Coronary artery (tissue), 2 donors: ENCODE measurements at regions not wholly inside any gene's neighbourhood (a gene's known extent, or its start where the extent isn't known, plus 50 kb on each side); places are given as distances from the start of the nearest gene placed in this dataset.

Experiments
- DNase-seq: peaks from one replicate; pipeline ENCODE4 v3.0.0-alpha.2; 2017; ENCODE audit warnings: low spot score
- H3K27ac ChIP-seq, 2 donors: fragments of 200-600 bp; sonication (generic); one replicate each; pipeline ENCODE4 v1.5.1; 2016 to 2019
- H3K4me3 ChIP-seq: fragments of 200-600 bp; sonication (generic); 2 replicates; pipeline ENCODE4 v1.5.1; 2016; ENCODE audit warnings: mild to moderate bottlenecking, moderate library complexity
- CTCF ChIP-seq: fragments of 200-600 bp; sonication (generic); IDR thresholded peaks from one replicate; pipeline ENCODE4 v1.5.1; 2019; ENCODE audit warnings: antibody characterized with exemption

- no peak for TF ChIP-seq CTCF
- Histone ChIP-seq H3K4me3 (no peak overlapping the region), H3K27ac (no peak overlapping the region)
- DNase-seq: no peak
Measured at GRCh38 chr6:132244744-132245143, 156.5 kb downstream of the MOXD1 start.

- Histone ChIP-seq H3K27ac (no peak overlapping the region), H3K4me3 (no peak overlapping the region)
- no peak for DNase-seq
- no peak for TF ChIP-seq CTCF
Measured at GRCh38 chr6:132236744-132237143, 164.5 kb downstream of the MOXD1 start.

DNA sequence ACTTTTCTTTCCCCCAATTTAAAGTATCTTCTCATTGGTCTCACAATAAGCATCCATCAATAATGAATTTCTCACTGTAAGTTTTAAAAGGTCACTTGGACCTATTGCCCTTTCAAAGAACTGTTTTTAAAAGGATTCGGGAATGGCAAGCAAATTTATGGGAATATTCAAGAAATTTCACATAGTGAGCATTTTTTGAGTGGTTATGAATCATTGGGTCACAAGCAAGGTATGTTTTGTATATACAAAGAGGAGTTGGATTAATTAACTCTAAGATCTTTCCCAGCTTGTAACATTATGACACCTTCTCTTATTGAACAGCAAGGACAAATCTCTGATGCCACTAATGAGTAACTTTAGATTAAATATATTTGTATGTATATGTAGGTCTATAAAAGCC, 165.0 kb downstream of the MOXD1 start:
- no peak for TF ChIP-seq CTCF
- no peak for DNase-seq
- Histone ChIP-seq H3K4me3 (no peak overlapping the region), H3K27ac (no peak overlapping the region)

- no peak overlapping the region for H3K4me3 ChIP-seq
- H3K27ac ChIP-seq: no peak overlapping the region
- DNase-seq: no peak
- no peak for TF ChIP-seq CTCF
Measured at GRCh38 chr6:132235596-132236280, 165.5 kb downstream of the MOXD1 start.

GRCh38 chr6:132234356-132234755, 166.9 kb downstream of the MOXD1 start:
- TF ChIP-seq CTCF: no peak
- no peak overlapping the region for H3K27ac ChIP-seq
- no peak overlapping the region for H3K4me3 ChIP-seq
- DNase-seq: no peak

DNA sequence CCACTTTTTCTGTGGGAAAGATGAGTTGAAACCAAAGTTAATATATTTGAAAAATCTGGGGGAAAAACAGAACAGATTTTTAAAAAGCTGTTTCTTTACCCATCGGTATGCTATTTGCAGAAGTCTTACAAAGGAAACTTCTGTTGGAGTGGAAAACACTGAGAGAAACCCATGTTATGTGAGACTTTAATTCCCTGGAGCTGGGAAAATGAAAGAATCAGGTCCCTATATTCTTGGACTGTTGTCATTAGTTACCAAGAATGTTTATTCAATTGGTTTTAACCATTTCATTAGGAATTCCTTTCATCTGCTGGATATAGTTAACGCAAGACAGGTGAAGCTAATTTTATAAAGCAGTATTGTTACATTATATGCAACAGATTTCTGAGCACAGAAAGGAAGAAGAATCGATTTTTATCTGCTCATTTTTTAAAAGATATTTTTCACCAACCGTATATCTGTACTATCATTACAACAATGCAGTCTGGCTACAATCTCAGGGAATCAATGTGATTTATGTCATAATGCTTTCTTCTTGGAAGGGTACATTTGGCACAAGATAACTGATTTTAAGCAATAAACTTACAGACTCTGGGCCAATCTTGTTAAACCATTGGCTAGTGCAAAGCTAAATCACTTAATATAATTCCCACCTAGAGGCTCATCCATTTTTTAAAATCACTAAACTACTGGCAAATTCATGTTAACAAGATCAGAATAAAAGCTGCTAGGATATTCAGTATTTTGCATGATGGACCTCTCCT, 170.0 kb downstream of the MOXD1 start:
- Histone ChIP-seq H3K4me3 (no peak overlapping the region), H3K27ac (no peak overlapping the region)
- TF ChIP-seq CTCF: no peak
- no peak for DNase-seq

DNA sequence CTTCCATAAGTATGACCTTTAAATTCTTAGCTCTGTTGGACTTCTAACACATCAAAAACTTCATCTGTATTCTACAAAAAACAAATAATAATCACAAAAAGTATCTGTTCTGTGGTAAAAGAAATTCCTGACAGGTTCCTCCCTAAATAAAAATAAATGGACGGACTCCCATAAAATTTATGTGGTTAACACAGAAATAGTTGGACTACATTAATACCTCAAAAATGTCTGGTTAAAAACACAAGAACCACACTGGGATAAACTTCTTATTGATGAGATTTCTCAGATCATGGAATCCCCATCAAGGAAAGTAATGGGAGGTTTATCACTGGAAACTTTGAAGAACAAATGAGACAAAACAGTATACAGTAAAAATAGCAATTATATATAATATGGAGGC, 172.4 kb downstream of the MOXD1 start:
- no peak for DNase-seq
- Histone ChIP-seq H3K4me3 (no peak overlapping the region), H3K27ac (no peak overlapping the region)
- TF ChIP-seq CTCF: no peak
